Stimulated activated CD8-positive, alpha-beta memory T cell treated with anti-CD3 and anti-CD28 coated beads, Interleukin-7, amount 100 ng/mL, for 1 hour (primary cell): ENCODE measurements at regions not wholly inside any gene's neighbourhood (a gene's known extent, or its start where the extent isn't known, plus 50 kb on each side); places are given as distances from the start of the nearest gene placed in this dataset.

ENCODE experiments used
- DNase-seq, 2 donors: peaks; one replicate each; pipeline ENCODE4 v3.0.0-alpha.2; 2020; ENCODE audit warnings: low read depth in 2 of 2

GRCh38 chr14:89015016-89015415 lies 190.6 kb downstream of the TTC8 start:
- DNase-seq, result no peak

DNA sequence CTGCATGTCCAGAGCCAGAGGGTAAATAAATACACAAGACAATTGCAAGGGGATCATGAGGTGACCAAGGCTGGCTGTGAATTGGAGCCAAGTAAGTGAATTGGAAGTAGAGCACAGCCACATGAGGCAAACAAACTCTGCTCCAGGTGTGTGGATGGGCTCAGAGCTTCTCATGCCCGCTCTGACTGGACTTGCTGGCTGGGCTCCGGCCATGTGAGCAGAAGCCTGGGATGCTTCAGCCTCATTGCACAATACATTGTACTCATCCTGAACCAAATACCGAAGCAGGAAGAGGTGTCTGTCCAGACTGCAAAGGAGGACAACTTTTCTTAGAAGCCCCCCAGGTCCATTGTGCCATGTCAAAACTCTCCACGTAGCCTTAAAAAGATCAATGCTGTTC lies 193.0 kb downstream of the TTC8 start:
- DNase-seq, result no peak

- DNase-seq, result no peak
Observed at GRCh38 chr14:89022274-89022673, 197.8 kb downstream of the TTC8 start.

DNA sequence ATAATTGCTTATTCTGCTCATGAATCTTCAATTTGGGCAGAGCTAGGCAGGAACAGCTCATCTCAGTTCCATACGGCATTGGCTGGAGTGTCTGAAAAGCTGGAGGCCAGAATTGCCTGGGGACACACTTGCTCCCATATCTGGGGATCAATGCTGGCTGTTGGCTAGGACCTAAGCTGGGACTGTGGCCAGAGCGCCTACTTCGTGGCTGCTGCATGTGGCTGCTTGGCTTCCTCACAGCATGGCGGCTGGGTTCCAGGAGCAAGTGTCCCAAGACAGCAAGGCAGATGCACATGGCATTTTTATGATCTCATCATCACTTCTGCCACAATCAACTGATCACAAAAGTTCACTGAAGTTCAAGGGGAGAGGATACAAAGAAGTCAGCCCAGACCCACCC lies 200.2 kb downstream of the TTC8 start:
- no peak for DNase-seq

- no peak for DNase-seq
Observed at GRCh38 chr14:89025561-89026236, 201.2 kb downstream of the TTC8 start.

- peak; percentile 26 to 28 for DNase-seq
Observed at GRCh38 chr14:89027097-89027740, 202.8 kb downstream of the TTC8 start.

DNA sequence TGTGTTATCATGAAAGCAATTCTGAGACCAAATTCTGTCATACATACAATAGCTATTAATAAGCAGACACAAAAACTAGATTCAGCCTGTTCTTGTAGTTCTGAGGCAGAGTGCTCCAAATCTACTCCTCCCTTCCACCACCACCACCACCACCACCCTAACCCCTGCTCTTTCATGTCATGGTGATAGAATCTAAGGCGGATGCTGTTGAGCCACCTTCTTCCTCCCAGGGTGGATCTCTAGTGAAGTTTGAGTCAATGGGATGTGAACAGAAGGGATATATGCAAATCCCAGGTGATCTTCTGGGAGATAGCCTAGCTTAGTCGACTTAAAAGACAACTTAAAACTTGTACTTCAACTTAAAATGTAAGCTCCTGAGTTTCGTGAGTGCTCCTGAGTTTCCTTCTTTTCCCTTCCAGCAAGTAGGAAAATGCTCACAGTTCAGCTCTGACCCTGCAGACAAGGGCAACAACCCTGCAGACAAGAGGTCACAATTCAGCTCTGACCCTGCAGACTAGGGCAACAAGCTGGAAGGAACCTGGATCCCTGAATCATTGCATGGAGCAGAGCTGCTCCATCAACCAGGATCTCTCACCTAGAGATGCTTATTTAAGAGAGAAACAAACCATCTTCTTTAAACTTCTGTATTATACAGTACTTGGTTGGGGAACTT lies 204.1 kb downstream of the TTC8 start:
- no peak for DNase-seq

DNA sequence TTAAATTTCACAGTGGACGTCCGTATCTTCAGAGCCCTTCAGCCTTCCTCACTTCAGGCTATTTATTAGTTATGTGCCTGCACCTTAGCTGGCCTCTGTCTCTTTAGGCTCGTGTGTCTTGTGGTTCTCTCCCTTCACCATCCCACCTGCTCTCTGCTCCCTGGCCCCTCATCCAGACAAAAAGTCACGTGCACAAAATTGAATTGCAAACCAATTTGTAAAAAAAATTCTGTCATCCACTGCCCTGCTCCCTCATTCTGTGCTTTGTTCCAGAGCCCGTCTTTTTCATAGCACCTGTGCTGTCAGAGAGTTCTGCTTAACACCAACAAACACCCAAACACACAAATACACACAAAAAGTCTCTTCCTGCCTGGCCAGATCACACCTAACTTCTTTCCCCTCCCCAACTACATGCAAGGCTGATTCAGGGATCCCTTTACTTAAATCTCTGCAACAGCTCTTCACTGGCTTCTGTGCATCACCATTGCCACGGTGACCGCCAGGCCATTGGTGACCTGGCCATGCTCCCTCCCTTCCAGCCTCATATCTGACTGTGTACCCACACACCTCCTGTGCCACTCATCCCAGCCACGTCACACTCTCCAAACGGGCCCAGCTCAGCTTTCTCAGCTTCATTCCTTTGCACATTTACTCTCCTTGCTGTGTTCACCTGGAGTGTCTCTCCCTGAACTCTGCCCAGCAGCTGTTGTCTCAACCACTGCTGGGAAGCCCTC lies 205.7 kb downstream of the TTC8 start:
- DNase-seq, result no peak

GRCh38 chr14:89030921-89031320 lies 206.5 kb downstream of the TTC8 start:
- DNase-seq, result no peak

DNA sequence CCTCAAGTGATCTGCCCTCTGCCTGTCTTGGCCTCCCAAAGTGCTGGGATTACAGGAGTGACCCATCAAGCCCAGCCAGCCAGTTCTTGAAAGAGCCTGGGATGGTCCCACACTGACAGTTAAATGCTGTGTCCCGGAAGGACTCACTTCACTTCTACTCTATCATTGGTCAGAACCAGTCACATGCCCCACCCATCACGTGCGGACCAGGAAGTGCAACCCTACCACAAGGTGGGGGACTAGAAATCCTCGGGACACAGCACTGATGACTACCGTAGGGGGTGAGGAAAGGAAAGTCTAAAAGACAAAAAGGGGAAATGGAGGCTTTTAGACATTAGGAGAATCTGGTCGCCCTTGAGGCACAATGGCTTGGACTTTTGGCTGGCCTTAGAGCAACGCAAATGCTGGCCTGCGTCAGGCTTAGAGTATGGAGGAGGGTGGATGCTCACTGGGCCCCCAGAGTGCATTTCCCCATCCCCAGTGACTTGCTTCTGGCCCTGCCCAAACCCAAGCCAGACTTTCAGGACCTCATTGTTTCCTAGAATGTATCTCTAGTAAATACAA lies 207.7 kb downstream of the TTC8 start:
- no peak for DNase-seq

DNA sequence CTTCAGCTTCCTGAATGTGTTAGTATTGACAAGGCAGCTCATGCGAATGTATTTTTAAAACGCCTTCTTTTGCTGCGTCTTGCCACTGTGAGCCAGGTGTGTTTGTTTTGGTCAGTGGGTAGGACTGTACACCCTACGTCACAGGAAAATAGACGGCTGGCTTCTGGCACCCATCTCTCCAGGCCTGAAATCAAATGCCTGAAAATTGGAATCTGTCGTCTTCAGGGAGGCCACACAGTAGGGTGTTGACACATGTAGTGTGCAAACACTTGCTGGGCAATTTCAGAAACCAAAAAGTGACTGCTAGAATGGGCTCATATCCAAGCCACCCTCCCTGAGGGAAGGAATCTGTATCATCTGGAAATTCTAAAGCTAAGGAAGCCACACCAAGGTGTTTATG lies 209.3 kb downstream of the TTC8 start:
- no peak for DNase-seq

GRCh38 chr14:89036371-89036770 lies 211.9 kb downstream of the TTC8 start:
- DNase-seq, result no peak

DNA sequence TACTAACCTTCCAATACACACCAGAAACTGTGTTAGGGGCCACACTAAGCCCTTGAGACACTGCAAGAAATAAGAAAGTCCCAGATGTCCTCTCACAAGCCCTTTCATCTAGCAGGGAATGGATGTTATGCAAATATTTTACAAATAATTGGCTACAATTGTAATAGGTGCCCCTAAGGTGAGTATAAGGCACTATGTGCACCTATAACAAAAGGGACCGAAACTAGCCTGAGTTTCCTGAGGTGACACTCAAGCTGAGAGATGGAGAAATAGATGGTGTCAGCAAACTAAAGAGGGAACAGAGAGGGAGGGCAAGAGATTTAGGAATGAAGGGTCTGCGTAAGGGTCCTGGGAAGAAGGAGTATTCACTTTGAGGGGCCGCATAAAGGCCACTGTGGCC lies 212.6 kb downstream of the TTC8 start:
- DNase-seq, result no peak

DNA sequence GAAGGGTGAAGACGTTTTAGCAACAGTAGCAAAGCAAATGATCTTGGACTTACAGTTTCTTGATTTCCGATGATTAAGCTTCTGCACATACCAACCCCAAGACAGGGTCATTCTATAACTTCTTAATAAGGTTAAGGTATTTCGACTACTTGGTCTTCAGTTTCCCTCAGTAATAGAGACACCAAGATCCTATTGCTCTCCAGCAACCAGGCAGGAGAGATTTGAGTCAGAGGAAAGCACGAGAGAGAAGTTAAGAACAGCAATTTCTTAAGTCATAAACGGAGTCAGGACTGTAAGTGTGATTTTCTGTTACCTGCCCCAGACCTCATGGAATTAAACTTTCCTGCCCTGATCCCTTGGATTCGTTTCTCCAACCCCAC lies 215.6 kb downstream of the TTC8 start:
- DNase-seq, result no peak

DNA sequence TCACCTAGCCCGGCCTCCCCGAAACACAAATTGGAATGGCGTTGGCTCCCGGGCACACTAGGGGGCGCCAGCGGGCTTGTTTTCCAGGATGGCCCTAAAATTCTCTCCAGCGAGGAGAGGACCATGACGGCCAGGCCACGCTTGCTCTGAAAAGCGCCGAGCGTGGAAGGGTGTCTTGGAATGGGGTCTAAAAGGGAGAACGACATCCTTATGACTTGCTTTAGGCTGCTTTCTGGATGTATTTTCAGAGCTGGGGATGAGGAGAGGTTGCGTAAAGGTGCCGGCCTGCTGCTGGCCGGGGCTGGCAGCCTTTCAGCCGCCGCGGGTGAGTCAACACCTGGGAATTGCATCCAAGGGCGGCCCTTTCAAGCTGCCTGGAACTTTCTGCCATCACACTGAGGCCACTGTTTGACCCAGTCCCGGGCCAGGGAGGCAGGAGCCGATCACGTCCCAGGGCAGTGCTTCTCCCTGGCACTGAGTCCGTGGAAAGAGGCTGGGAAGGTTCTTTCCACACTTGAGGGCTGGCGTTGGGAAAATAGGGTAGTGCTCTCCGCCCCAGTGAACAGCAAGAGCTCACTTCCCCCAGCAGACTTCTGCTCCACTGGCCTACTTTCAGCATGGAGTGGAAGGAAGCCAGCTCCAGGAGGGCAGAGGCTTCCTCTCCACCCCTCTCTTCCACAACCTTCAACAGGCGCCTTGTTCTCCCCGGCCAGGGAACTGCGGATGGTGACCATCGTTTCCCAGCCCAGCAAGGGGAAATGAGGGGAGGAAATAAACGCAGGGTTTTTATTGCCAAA lies 216.2 kb downstream of the TTC8 start:
- peak; percentile 53 to 70 for DNase-seq

DNA sequence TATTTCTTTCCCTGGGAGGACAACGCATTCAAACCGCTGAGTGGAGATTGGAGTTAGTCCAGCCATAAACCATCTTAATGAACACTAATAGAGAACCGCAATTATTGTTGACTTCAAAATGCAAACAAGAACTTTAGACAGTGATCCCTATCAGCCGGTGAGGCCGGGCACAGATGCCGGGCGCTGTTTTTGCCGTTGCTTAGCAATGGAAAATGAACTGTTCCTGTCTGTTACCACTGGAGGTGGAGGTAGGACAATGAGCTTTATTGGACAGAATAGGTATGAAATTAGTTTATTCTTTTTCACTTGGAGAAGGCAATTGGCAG lies 216.8 kb downstream of the TTC8 start:
- no peak for DNase-seq

DNA sequence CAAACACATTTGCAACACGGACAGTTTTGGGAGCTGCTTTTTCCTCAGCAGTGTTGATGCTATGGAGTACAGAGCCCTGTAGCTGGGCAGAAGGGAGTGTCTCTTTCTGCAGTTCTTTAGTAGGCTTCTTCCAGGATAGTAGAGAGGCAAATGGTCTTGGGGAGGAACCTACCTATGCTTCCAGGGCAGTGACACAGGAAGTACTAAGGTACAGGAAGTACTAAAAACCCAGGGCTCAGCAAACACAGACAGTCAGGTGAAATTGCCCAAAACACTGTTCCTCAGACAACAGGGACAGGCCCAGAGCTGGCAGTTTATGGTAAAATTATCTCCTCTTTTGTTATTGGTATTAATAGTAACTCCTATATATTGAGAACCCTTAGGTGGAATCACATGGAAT lies 217.6 kb downstream of the TTC8 start:
- DNase-seq, result no peak

DNA sequence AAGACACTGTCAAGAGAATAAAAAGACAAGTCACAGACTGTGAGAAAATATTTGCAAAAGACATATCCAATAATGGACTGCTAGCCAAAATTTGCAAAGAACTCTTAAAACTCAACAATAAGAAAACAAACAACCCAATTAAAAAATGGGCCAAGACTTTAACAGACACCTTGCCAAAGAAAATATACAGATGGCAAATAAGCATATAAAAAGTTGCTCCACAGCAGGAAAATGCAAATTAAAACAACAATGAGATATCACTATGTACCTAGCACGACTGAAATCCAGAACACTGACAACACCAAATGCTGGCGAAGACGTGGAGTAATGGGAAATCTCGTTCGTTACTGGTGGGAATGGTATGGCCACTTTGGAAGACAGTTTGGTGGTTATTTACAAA lies 228.9 kb downstream of the TTC8 start:
- no peak for DNase-seq

- DNase-seq, result no peak
Observed at GRCh38 chr14:89056394-89056793, 231.9 kb downstream of the TTC8 start.

- no peak for DNase-seq
Observed at GRCh38 chr14:89058697-89059096, 234.2 kb downstream of the TTC8 start.

DNA sequence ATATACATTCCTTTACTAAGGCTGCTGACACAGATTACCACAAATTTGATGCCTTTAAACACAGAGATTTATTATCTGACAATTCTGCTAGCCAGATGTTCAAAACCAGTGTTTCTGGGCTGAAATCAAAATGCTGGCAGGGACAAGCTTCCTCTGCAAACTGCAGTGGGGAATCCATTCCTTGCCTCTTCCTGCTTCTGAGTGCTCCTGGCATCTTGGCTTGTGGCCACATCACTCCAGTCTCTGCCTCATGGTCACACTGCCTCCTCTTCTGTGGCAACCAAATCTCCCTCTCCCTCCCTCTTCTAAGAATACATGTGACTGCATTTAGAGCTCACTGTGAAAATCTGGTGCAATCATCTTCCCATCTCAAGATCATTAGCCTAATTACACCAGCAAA lies 235.7 kb downstream of the TTC8 start:
- no peak for DNase-seq

GRCh38 chr14:89061696-89062095 lies 237.2 kb downstream of the TTC8 start:
- no peak for DNase-seq
